D721Med (cell line): ENCODE measurements at regions not wholly inside any gene's neighbourhood (a gene's known extent, or its start where the extent isn't known, plus 50 kb on each side); places are given as distances from the start of the nearest gene placed in this dataset.

Experiments used
- DNase-seq: peaks from one replicate; pipeline ENCODE4 v3.0.0; 2011; ENCODE audit warnings: low spot score; ENCODE audit not compliant: insufficient read length
- FAIRE-seq: peaks from 2 replicates; lab custom pipeline; 2011; peaks lifted over from hg19 to GRCh38; lab: Jason Lieb, UNC
- CTCF ChIP-seq: IDR thresholded peaks from 2 replicates; pipeline ENCODE4 v1.5.1; 2012; ENCODE audit warnings: mild to moderate bottlenecking, control low read depth; ENCODE audit not compliant: insufficient read depth; ENCODE audit errors: missing control alignments

- no peak for FAIRE-seq
- TF ChIP-seq CTCF: no peak
- no peak for DNase-seq
Observed at GRCh38 chr1:25082216-25082899, 149.9 kb downstream of the SYF2 start.

- TF ChIP-seq CTCF: no peak
- FAIRE-seq: no peak
- DNase-seq: no peak
Observed at GRCh38 chr1:25081496-25081895, 150.8 kb downstream of the SYF2 start.

GRCh38 chr1:25080294-25081209, 150.5 kb upstream of the RUNX3 start:
- no peak for FAIRE-seq
- no peak for DNase-seq
- TF ChIP-seq CTCF: no peak

- FAIRE-seq: no peak
- no peak for DNase-seq
- TF ChIP-seq CTCF: no peak
Observed at GRCh38 chr1:25079048-25079447, 149.0 kb upstream of the RUNX3 start.

GRCh38 chr1:25074351-25075227, 144.5 kb upstream of the RUNX3 start:
- FAIRE-seq (no peak), DNase-seq (no peak)
- TF ChIP-seq CTCF: no peak

GRCh38 chr1:25073640-25074270, 143.7 kb upstream of the RUNX3 start:
- no peak for DNase-seq
- FAIRE-seq: no peak
- no peak for TF ChIP-seq CTCF
